Neuron (in vitro differentiated cells): ENCODE measurements at regions not wholly inside any gene's neighbourhood (a gene's known extent, or its start where the extent isn't known, plus 50 kb on each side); places are given as distances from the start of the nearest gene placed in this dataset.

Source experiments
- H2AFZ ChIP-seq: one replicate; pipeline ENCODE4 v1.6.1; 2013; ENCODE audit warnings: low read depth, mild to moderate bottlenecking, inconsistent platforms, low read length, moderate library complexity
- H3K27me3 ChIP-seq: one replicate; pipeline ENCODE4 v1.6.1; 2013; ENCODE audit warnings: low read length; ENCODE audit not compliant: insufficient read depth
- H3K36me3 ChIP-seq: one replicate; pipeline ENCODE4 v1.6.1; 2013; ENCODE audit warnings: low read length; ENCODE audit not compliant: insufficient read depth
- H3K4me1 ChIP-seq: one replicate; pipeline ENCODE4 v1.6.1; 2013; ENCODE audit warnings: low read length; ENCODE audit not compliant: insufficient read depth
- H3K4me3 ChIP-seq: 2 replicates; pipeline ENCODE4 v1.5.1; 2013; ENCODE audit warnings: mild to moderate bottlenecking, low read length, moderate library complexity
- H3K9me3 ChIP-seq: one replicate; pipeline ENCODE4 v1.6.1; 2013; ENCODE audit warnings: low read length

DNA sequence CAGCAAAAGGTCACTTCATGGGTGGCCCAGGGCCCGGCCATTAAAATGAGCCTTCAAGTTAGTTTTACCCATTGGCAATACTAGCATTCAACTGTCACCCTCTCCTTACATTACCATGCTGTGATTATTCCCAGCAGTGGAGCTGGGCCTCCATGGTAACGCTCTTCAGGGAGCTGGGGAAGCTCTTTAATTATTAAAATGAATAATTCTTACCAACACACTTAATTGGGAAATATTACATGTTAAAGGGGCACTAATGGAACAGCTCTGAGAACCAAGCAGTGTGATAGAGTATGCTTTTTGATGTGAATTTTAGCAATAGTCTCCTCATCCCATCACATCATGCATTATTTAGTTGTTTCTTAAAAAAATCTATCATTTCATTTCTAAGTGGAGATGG is 187.2 kb downstream of the CEMIP2 start:
- H3K36me3 ChIP-seq: no peaks in the 10 kb centered on the region
- H3K4me1 ChIP-seq: no peaks in the 10 kb centered on the region
- H3K4me3 ChIP-seq: no peak overlapping the region

DNA sequence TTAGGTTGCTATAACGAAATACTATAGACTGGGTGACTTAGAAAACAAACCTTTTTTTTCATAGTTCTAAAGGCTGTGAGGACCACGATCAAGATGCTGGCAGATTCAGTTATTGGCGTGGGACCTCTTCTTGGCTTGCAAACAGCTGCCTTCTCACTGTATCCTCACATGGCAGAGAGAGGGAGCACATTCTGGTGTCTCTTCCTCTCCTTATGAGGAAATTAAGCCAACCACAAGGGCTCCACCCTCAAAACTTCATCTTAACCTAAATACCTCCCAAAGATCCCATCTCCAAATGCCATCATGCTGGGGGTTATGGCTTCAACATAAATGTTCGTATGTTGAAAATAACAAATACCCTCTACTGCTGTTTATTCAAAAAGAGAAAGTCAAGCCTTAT is 197.1 kb downstream of the CEMIP2 start:
- no peaks in the 10 kb centered on the region for H3K9me3 ChIP-seq
- no peak overlapping the region for H2AFZ ChIP-seq
- H3K27me3 ChIP-seq: no peaks in the 10 kb centered on the region
- no peaks in the 10 kb centered on the region for H3K36me3 ChIP-seq
- H3K4me1 ChIP-seq: no peaks in the 10 kb centered on the region
- no peak overlapping the region for H3K4me3 ChIP-seq

More for the DNA sequence above, 187.2 kb downstream of the CEMIP2 start:
- Histone ChIP-seq H3K9me3 (no peaks in the 10 kb centered on the region), H3K27me3 (no peaks in the 10 kb centered on the region), H2AFZ (no peak overlapping the region)

DNA sequence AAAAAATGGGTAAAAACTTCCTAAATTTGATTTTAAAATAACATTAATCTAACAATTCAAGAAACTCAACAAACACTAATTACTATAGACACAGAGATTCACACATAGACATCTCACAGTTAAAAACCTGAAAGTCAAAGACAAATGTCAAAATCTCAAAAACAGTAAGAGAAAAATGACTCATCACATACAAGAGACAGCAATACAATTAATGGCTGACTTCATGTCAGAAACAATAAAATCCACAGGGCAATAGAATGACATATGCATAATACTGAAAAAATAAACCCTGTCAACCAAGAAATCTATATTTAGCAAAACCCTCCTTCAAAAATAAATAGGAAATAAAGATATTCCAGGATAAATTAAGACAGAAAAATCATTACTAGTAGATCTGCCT is 200.4 kb downstream of the CEMIP2 start:
- Histone ChIP-seq H3K4me1 (peaks cover 5% of the 10 kb centered on the region), H3K27me3 (no peaks in the 10 kb centered on the region), H3K36me3 (no peaks in the 10 kb centered on the region), H2AFZ (no peak overlapping the region), H3K4me3 (no peak overlapping the region), H3K9me3 (no peaks in the 10 kb centered on the region)

DNA sequence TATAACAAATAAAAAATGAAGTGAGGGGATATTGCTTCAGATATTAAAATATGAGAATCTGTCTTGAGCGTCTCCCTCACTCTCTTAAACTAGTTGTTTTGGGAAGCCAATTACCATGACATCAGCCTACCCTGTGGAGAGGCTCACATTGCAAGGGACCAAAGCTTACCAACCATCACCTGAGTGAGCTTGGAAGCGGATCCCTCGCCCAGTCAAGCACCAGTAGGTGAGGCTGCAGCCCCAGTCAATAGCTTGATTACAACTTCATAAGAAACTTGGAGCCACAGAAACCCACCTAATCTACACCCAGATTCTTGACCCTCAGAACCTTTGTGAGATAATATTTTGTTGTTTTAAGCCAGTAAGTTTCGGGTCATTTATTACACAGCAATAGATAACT is 206.2 kb downstream of the CEMIP2 start:
- Histone ChIP-seq H3K4me1 (peaks cover 6% of the 10 kb centered on the region), H2AFZ (no peak overlapping the region), H3K4me3 (no peak overlapping the region), H3K36me3 (no peaks in the 10 kb centered on the region), H3K9me3 (no peaks in the 10 kb centered on the region), H3K27me3 (no peaks in the 10 kb centered on the region)

- Histone ChIP-seq H3K4me3 (no peak overlapping the region), H3K36me3 (no peaks in the 10 kb centered on the region), H3K4me1 (no peaks in the 10 kb centered on the region), H2AFZ (no peak overlapping the region), H3K9me3 (no peaks in the 10 kb centered on the region), H3K27me3 (no peaks in the 10 kb centered on the region)
Observed at GRCh38 chr9:71557310-71557709, 211.0 kb downstream of the CEMIP2 start.

DNA sequence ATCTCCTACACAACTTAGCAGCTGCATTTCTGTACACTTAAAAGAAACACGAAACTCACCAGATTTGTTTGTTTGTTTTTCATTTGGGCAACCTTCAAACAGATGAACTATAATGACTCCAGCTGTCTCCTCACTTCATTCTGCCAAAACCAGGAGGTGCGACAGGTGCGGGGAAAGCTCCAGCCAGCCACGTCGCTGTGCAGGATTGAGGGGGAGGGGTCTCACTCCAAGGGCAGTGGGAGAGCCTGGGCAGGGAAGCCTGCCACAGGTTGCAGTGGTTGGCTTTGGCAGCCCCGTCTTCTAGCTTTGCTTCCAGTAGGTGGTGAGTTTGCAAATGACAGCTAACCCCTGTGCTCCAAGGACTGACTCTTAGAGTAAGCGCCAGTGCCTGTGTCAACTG is 215.8 kb downstream of the CEMIP2 start:
- Histone ChIP-seq H3K36me3 (no peaks in the 10 kb centered on the region), H3K9me3 (no peaks in the 10 kb centered on the region), H3K27me3 (no peaks in the 10 kb centered on the region), H3K4me3 (no peak overlapping the region), H3K4me1 (no peaks in the 10 kb centered on the region), H2AFZ (no peak overlapping the region)

DNA sequence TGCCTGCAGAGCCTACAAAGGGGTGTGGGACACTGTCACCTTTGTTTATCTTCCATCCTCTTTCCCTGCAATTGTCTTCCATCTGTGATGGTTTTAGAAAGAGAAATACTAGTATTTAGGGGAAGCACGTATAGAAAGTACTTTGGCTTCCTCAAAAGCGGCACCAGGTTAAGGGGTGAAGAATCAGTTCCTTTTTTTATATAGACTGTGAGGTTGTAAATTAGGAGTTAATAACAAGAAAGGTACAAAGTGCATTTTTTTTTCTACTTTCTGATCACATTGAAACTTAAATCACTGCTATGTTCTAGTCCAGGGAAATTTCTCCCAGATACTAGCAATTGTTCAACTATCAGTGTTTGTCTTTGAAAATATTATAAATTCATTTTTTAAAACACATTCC is 219.3 kb downstream of the CEMIP2 start:
- no peaks in the 10 kb centered on the region for H3K9me3 ChIP-seq
- no peaks in the 10 kb centered on the region for H3K4me1 ChIP-seq
- H3K27me3 ChIP-seq: no peaks in the 10 kb centered on the region
- H3K4me3 ChIP-seq: no peak overlapping the region
- H3K36me3 ChIP-seq: no peaks in the 10 kb centered on the region
- H2AFZ ChIP-seq: no peak overlapping the region

DNA sequence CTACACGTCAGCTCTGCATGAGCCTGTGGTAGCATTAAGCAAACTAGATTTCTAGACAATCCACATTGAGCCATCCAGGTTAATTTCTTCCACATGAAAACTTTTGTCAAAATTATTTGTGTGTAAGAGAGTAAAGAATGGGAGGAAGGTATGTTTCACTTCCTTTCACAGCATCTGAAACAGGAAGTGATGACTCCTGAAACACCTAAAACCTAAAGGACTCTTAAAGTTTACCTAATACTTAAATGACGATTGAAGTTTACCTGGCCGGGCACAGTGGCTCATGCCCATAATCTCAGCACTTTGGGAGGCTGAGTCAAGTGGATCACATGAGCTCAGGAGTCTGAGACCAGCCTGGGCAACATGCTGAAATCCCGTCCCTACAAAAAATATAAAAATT is 223.8 kb downstream of the CEMIP2 start:
- H3K9me3 ChIP-seq: no peaks in the 10 kb centered on the region
- no peaks in the 10 kb centered on the region for H3K36me3 ChIP-seq
- no peak overlapping the region for H3K4me3 ChIP-seq
- no peaks in the 10 kb centered on the region for H3K27me3 ChIP-seq
- H2AFZ ChIP-seq: no peak overlapping the region
- H3K4me1 ChIP-seq: no peaks in the 10 kb centered on the region

- Histone ChIP-seq H2AFZ (no peak overlapping the region), H3K4me1 (no peaks in the 10 kb centered on the region), H3K27me3 (no peaks in the 10 kb centered on the region), H3K4me3 (no peak overlapping the region), H3K36me3 (no peaks in the 10 kb centered on the region), H3K9me3 (no peaks in the 10 kb centered on the region)
Observed at GRCh38 chr9:71541436-71541835, 226.9 kb downstream of the CEMIP2 start.

DNA sequence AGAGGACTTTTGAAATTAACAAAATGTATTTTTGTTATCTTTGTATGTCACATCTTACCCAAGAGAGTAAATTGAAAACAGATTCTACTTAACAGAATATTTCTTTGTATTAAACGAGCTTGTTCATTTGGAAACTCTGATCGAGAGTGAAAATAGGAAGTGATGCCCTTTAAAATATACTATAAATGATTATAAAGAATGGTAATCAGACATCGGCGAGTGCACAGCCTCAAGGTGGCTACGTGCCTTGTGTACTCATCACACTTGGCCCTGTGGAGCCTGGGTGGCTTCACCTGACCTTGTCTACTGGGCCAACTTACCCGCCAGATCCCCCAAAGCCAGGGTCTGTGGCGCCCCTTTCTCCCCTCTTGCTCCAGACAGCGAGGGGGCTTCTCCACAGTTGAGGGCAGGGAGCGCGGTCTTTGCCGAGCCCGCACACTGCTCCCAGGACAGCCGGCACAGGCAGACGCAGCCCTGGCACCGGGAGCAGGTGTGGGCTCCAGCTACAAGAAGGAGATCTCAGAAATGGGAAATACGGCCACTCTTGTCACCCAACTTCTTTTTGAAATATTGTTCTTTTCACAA is 243.2 kb downstream of the CEMIP2 start:
- H3K27me3 ChIP-seq: no peaks in the 10 kb centered on the region
- H3K36me3 ChIP-seq: no peaks in the 10 kb centered on the region
- H3K9me3 ChIP-seq: no peaks in the 10 kb centered on the region

DNA sequence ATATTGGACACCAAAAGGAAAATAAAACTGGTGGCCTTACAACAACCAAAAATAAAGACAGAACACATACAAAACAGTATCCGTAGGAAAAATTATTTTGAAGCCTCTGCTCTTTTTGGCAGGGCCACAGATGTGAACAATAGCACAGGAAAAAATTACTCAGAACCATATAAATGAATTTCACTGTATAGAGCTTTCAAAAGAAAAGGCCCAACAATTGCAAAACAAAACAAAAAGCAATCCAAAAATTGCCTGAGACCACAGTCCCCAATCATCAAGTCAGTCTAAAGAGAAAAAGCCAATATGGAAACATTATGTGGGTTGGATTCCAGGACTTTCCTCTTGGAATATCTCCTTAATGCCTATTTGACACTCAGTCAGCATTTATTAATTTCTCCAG is 243.8 kb downstream of the CEMIP2 start:
- no peak overlapping the region for H3K4me3 ChIP-seq
- no peak overlapping the region for H2AFZ ChIP-seq
- H3K36me3 ChIP-seq: no peaks in the 10 kb centered on the region
- H3K27me3 ChIP-seq: no peaks in the 10 kb centered on the region
- no peaks in the 10 kb centered on the region for H3K4me1 ChIP-seq
- no peaks in the 10 kb centered on the region for H3K9me3 ChIP-seq

More for the DNA sequence above, 243.2 kb downstream of the CEMIP2 start:
- Histone ChIP-seq H3K4me3 (no peak overlapping the region), H2AFZ (no peak overlapping the region), H3K4me1 (no peaks in the 10 kb centered on the region)

- Histone ChIP-seq H2AFZ (no peak overlapping the region), H3K36me3 (no peaks in the 10 kb centered on the region), H3K9me3 (no peaks in the 10 kb centered on the region), H3K4me3 (no peak overlapping the region), H3K4me1 (no peaks in the 10 kb centered on the region), H3K27me3 (no peaks in the 10 kb centered on the region)
Observed at GRCh38 chr9:71521132-71521531, 247.2 kb downstream of the CEMIP2 start.

DNA sequence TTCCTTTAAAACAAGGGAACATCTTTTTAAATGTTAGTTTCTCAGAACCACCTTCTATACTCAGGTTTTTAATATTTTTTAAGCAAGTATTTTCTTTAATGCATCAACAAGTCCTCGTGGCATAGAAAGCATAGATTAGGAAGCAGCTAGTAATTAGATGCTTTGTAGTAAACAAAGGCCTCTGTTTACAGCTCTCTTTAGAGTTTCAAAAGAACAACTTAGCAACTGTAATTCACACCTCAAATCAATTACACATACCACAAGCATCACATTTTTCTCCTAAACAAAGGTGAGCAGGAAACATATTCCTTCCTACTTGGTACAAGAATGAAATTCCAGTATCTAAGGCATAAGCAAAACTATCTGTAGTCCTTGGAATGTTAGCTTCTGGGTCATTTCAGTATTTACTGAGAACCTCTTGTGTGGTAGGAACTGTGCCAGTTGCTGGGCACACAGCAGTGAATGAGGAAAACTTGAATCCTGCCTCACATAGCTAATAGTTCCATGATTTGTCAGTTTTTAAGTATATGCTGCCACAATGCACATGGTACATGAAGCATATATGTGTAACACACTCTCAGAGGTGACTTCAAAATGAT is 249.1 kb downstream of the CEMIP2 start:
- Histone ChIP-seq H3K36me3 (no peaks in the 10 kb centered on the region), H3K4me3 (no peak overlapping the region), H3K4me1 (no peaks in the 10 kb centered on the region), H3K27me3 (no peaks in the 10 kb centered on the region), H2AFZ (no peak overlapping the region), H3K9me3 (no peaks in the 10 kb centered on the region)
